Astrocyte (in vitro differentiated cells and primary cell): ENCODE measurements at regions not wholly inside any gene's neighbourhood (a gene's known extent, or its start where the extent isn't known, plus 50 kb on each side); places are given as distances from the start of the nearest gene placed in this dataset.

ENCODE experiments used
- DNase-seq: peaks from one replicate; pipeline ENCODE4 v3.0.0-alpha.2; 2010; ENCODE audit warnings: low read depth
- FAIRE-seq: peaks from 2 replicates; lab custom pipeline; 2011; peaks lifted over from hg19 to GRCh38; lab: Jason Lieb, UNC
- H2AFZ ChIP-seq: 2 replicates; pipeline ENCODE4 v1.6.0; 2012; ENCODE audit warnings: low read depth, low read length, inconsistent platforms
- H3K27ac ChIP-seq: 2 replicates; pipeline ENCODE4 v1.5.1; 2011; ENCODE audit warnings: low read depth, low read length, inconsistent platforms
- H3K27me3 ChIP-seq: 2 replicates; pipeline ENCODE4 v1.6.0; 2011; ENCODE audit warnings: low read length, inconsistent platforms; ENCODE audit not compliant: insufficient read depth
- H3K36me3 ChIP-seq: 2 replicates; pipeline ENCODE4 v1.5.1; 2011; ENCODE audit warnings: low read length, inconsistent platforms; ENCODE audit not compliant: insufficient read depth
- H3K4me1 ChIP-seq: 2 replicates; pipeline ENCODE4 v1.5.1; 2011; ENCODE audit warnings: low read length, inconsistent platforms; ENCODE audit not compliant: insufficient read depth
- H3K4me2 ChIP-seq: 2 replicates; pipeline ENCODE4 v1.6.0; 2012; ENCODE audit warnings: low read length, inconsistent platforms
- H3K4me3 ChIP-seq: 2 replicates; pipeline ENCODE4 v1.5.1; 2011; ENCODE audit warnings: low read depth, mild to moderate bottlenecking, low read length, inconsistent platforms; ENCODE audit not compliant: insufficient read depth
- H3K79me2 ChIP-seq: 2 replicates; pipeline ENCODE4 v1.6.0; 2012; ENCODE audit warnings: mild to moderate bottlenecking, low read length, inconsistent platforms; ENCODE audit not compliant: insufficient read depth
- H3K9ac ChIP-seq: 2 replicates; pipeline ENCODE4 v1.6.0; 2012; ENCODE audit warnings: mild to moderate bottlenecking, low read length, inconsistent platforms
- H3K9me3 ChIP-seq: 2 replicates; pipeline ENCODE4 v1.5.1; 2012; ENCODE audit warnings: low read depth, mild to moderate bottlenecking, low read length, inconsistent platforms; ENCODE audit not compliant: insufficient read depth
- H4K20me1 ChIP-seq: 2 replicates; pipeline ENCODE4 v1.6.0; 2012; ENCODE audit warnings: low read length, inconsistent platforms; ENCODE audit not compliant: insufficient read depth
- H3K27ac Mint-ChIP-seq: one replicate; pipeline ENCODE4 v1.8.0; 2021; ENCODE audit warnings: mild to moderate bottlenecking, mixed read lengths; ENCODE audit not compliant: unreplicated experiment
- H3K27me3 Mint-ChIP-seq: one replicate; pipeline ENCODE4 v1.8.0; 2021; ENCODE audit warnings: low read depth, mixed read lengths; ENCODE audit not compliant: unreplicated experiment
- H3K36me3 Mint-ChIP-seq: one replicate; pipeline ENCODE4 v1.8.0; 2021; ENCODE audit warnings: low read depth, mixed read lengths; ENCODE audit not compliant: unreplicated experiment
- H3K4me1 Mint-ChIP-seq: one replicate; pipeline ENCODE4 v1.8.0; 2021; ENCODE audit warnings: low read depth, mixed read lengths; ENCODE audit not compliant: unreplicated experiment
- H3K4me3 Mint-ChIP-seq: one replicate; pipeline ENCODE4 v1.8.0; 2021; ENCODE audit warnings: mild to moderate bottlenecking, moderate library complexity, mixed read lengths; ENCODE audit not compliant: unreplicated experiment
- H3K9me3 Mint-ChIP-seq: one replicate; pipeline ENCODE4 v1.8.0; 2021; ENCODE audit warnings: mild to moderate bottlenecking, mixed read lengths; ENCODE audit not compliant: unreplicated experiment
- EZH2 ChIP-seq: IDR thresholded peaks from 2 replicates; pipeline ENCODE4 v1.6.1; 2012; ENCODE audit warnings: mild to moderate bottlenecking, low read length, inconsistent platforms; ENCODE audit not compliant: insufficient read depth
- TF ChIP-seq, protein P1 (sequence below): IDR thresholded peaks from 2 replicates; pipeline ENCODE4 v1.5.1; 2011; ENCODE audit warnings: low read depth, mild to moderate bottlenecking, inconsistent platforms, low read length, moderate library complexity; ENCODE audit not compliant: insufficient read depth

DNA sequence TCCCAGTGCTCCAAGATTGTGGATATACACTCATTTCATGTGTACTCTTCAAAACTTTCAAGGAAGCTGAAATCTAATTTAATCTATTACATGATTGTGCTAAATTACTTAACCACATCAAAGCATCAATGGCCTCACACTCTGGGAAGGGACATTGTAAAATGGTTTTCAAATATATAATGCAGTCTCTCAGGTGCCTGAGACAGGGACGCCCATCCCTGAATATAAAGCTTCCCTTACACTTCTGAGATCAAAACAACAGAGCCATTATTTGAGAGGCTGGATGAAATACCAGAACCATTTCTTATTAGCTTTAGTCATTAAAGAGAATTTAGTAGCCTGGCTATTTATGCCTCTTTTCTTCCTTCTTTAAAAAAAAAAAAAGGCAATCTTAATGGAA is 259.2 kb upstream of the NFIA start:
- Histone ChIP-seq H3K27ac (no peak overlapping the region), H3K9ac (no peak overlapping the region), H3K4me2 (no peak overlapping the region), H3K4me1 (no peaks in the 10 kb centered on the region), H3K27me3 (no peaks in the 10 kb centered on the region), H3K4me3 (no peak overlapping the region), H4K20me1 (no peaks in the 10 kb centered on the region), H3K9me3 (no peaks in the 10 kb centered on the region), H3K79me2 (no peaks in the 10 kb centered on the region), H3K36me3 (no peaks in the 10 kb centered on the region), H2AFZ (no peak overlapping the region)
- H3K27ac Mint-ChIP-seq, result no peak overlapping the region
- FAIRE-seq (no peak), DNase-seq (no peak)
- H3K4me1 Mint-ChIP-seq, result no peaks in the 10 kb centered on the region
- H3K36me3 Mint-ChIP-seq, result no peaks in the 10 kb centered on the region
- no peaks in the 10 kb centered on the region for H3K9me3 Mint-ChIP-seq
- no peaks in the 10 kb centered on the region for H3K27me3 Mint-ChIP-seq
- TF ChIP-seq, protein P1, sequence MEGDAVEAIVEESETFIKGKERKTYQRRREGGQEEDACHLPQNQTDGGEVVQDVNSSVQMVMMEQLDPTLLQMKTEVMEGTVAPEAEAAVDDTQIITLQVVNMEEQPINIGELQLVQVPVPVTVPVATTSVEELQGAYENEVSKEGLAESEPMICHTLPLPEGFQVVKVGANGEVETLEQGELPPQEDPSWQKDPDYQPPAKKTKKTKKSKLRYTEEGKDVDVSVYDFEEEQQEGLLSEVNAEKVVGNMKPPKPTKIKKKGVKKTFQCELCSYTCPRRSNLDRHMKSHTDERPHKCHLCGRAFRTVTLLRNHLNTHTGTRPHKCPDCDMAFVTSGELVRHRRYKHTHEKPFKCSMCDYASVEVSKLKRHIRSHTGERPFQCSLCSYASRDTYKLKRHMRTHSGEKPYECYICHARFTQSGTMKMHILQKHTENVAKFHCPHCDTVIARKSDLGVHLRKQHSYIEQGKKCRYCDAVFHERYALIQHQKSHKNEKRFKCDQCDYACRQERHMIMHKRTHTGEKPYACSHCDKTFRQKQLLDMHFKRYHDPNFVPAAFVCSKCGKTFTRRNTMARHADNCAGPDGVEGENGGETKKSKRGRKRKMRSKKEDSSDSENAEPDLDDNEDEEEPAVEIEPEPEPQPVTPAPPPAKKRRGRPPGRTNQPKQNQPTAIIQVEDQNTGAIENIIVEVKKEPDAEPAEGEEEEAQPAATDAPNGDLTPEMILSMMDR, result no peak
- TF ChIP-seq EZH2, result no peak
- no peak overlapping the region for H3K4me3 Mint-ChIP-seq

DNA sequence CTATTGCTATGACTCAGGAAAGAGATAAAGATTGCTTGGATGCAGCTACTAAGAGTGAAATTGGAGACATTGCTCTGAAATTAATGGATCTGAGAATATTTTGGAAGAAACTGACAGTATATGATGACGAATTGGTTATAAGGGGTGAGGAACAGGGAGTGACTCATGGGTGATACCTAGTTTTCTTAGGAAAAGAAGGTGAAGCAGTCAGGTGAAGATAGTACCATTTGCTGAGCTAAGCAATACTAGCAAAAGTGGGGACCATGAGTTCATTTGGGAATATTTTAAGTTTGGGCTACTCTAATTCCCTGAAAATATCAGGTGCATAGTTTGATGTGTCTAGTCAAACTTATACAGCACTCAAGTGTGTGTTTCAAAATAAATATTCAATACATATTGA is 260.1 kb upstream of the NFIA start:
- Mint-ChIP-seq H3K4me1 (no peaks in the 10 kb centered on the region), H3K27me3 (no peaks in the 10 kb centered on the region)
- no peak for FAIRE-seq

DNA sequence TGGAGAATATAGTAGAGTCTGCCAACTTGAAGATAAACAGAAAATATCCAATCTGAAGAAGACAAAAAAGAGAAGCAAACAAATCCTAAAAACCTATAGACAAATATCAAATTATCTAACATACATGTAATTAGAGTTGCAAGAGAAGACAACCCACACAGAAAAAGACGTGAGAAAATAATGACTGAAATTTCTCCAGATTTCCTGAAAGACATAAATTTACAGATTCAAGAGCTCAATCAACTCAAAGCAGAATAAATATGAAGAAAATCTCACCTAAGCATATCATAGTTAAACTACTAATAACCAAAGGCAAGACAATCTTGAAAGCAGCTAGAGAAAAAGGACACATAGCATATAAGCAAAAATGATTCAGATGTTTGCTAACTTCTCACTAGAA is 261.2 kb upstream of the NFIA start:
- H3K4me3 Mint-ChIP-seq, result no peak overlapping the region
- no peaks in the 10 kb centered on the region for H3K9me3 Mint-ChIP-seq
- H3K36me3 ChIP-seq, result no peaks in the 10 kb centered on the region
- no peak overlapping the region for H2AFZ ChIP-seq
- no peak overlapping the region for H3K4me3 ChIP-seq
- no peaks in the 10 kb centered on the region for H3K27me3 ChIP-seq
- no peaks in the 10 kb centered on the region for H3K4me1 Mint-ChIP-seq
- FAIRE-seq, result no peak
- TF ChIP-seq EZH2, result no peak
- TF ChIP-seq, protein P1, result no peak
- no peak overlapping the region for H3K27ac Mint-ChIP-seq
- H3K4me1 ChIP-seq, result no peaks in the 10 kb centered on the region
- H4K20me1 ChIP-seq, result no peaks in the 10 kb centered on the region
- no peaks in the 10 kb centered on the region for H3K9me3 ChIP-seq
- H3K9ac ChIP-seq, result no peak overlapping the region
- H3K79me2 ChIP-seq, result no peaks in the 10 kb centered on the region
- no peaks in the 10 kb centered on the region for H3K36me3 Mint-ChIP-seq
- H3K27me3 Mint-ChIP-seq, result no peaks in the 10 kb centered on the region
- no peak for DNase-seq
- H3K4me2 ChIP-seq, result no peak overlapping the region
- no peak overlapping the region for H3K27ac ChIP-seq

More for the DNA sequence above, 260.1 kb upstream of the NFIA start:
- Histone ChIP-seq H3K4me3 (no peak overlapping the region), H3K9me3 (no peaks in the 10 kb centered on the region), H3K27ac (no peak overlapping the region), H2AFZ (no peak overlapping the region), H3K36me3 (no peaks in the 10 kb centered on the region), H3K9ac (no peak overlapping the region), H3K4me2 (no peak overlapping the region), H3K4me1 (no peaks in the 10 kb centered on the region), H3K79me2 (no peaks in the 10 kb centered on the region), H3K27me3 (no peaks in the 10 kb centered on the region), H4K20me1 (no peaks in the 10 kb centered on the region)
- Mint-ChIP-seq H3K4me3 (no peak overlapping the region), H3K36me3 (no peaks in the 10 kb centered on the region), H3K9me3 (no peaks in the 10 kb centered on the region), H3K27ac (no peak overlapping the region)
- TF ChIP-seq EZH2, result no peak
- TF ChIP-seq, protein P1, result no peak
- DNase-seq, result no peak
